Mesendoderm (in vitro differentiated cells): ENCODE measurements at regions not wholly inside any gene's neighbourhood (a gene's known extent, or its start where the extent isn't known, plus 50 kb on each side); places are given as distances from the start of the nearest gene placed in this dataset.
A peak's percentile ranks its signal among the peaks of the same experiment; 100 is the strongest.

ENCODE experiments used
- DNase-seq: peaks from one replicate; pipeline ENCODE4 v3.0.0; 2013
- H2AK5ac ChIP-seq: 2 replicates; pipeline ENCODE4 v1.6.1; 2013; ENCODE audit warnings: low read length, inconsistent platforms
- H2BK120ac ChIP-seq: 2 replicates; pipeline ENCODE4 v1.6.1; 2013; ENCODE audit warnings: low read depth, mild to moderate bottlenecking, low read length, moderate library complexity, mixed read lengths
- H2BK15ac ChIP-seq: replicated peaks from 2 replicates; pipeline ENCODE4 v1.6.1; 2013; ENCODE audit warnings: low read depth, mild to moderate bottlenecking, moderate library complexity
- H2BK5ac ChIP-seq: 2 replicates; pipeline ENCODE4 v1.6.1; 2013; ENCODE audit warnings: low read length, inconsistent platforms
- H3K18ac ChIP-seq: 2 replicates; pipeline ENCODE4 v1.6.1; 2013; ENCODE audit warnings: mild to moderate bottlenecking, low read length, mixed read lengths
- H3K23ac ChIP-seq: one replicate; pipeline ENCODE4 v1.6.1; 2013; ENCODE audit warnings: low read length
- H3K27ac ChIP-seq: 2 replicates; pipeline ENCODE4 v1.5.1; 2013; ENCODE audit warnings: low read depth, mild to moderate bottlenecking, inconsistent platforms, low read length, moderate library complexity
- H3K27me3 ChIP-seq: 2 replicates; pipeline ENCODE4 v1.6.1; 2013; ENCODE audit warnings: low read length, control low read depth, mild to moderate bottlenecking, inconsistent platforms; ENCODE audit not compliant: insufficient read depth, poor library complexity
- H3K36me3 ChIP-seq: 2 replicates; pipeline ENCODE4 v1.6.1; 2013; ENCODE audit warnings: low read length, inconsistent platforms; ENCODE audit not compliant: control insufficient read depth, insufficient read depth
- H3K4ac ChIP-seq: one replicate; pipeline ENCODE4 v1.6.1; 2013; ENCODE audit warnings: low read depth, mild to moderate bottlenecking, low read length, moderate library complexity
- H3K4me1 ChIP-seq: 2 replicates; pipeline ENCODE4 v1.6.1; 2013; ENCODE audit warnings: low read depth, low read length, inconsistent platforms; ENCODE audit not compliant: control insufficient read depth
- H3K4me2 ChIP-seq: 2 replicates; pipeline ENCODE4 v1.6.1; 2013; ENCODE audit warnings: low read length
- H3K4me3 ChIP-seq: 2 replicates; pipeline ENCODE4 v1.5.1; 2013; ENCODE audit warnings: mild to moderate bottlenecking, low read length
- H3K56ac ChIP-seq: one replicate; pipeline ENCODE4 v1.6.1; 2013; ENCODE audit warnings: low read length
- H3K79me1 ChIP-seq: 2 replicates; pipeline ENCODE4 v1.6.1; 2013; ENCODE audit warnings: low read length, inconsistent platforms
- H3K79me2 ChIP-seq: 2 replicates; pipeline ENCODE4 v1.6.1; 2013; ENCODE audit warnings: mild to moderate bottlenecking, low read length; ENCODE audit not compliant: control insufficient read depth, insufficient read depth
- H3K9ac ChIP-seq: 2 replicates; pipeline ENCODE4 v1.6.1; 2013; ENCODE audit warnings: low read length, inconsistent platforms
- H4K5ac ChIP-seq: one replicate; pipeline ENCODE4 v1.6.1; 2013; ENCODE audit warnings: low read length
- H4K8ac ChIP-seq: one replicate; pipeline ENCODE4 v1.6.1; 2013; ENCODE audit warnings: low read depth, mild to moderate bottlenecking, control low read depth, low read length, moderate library complexity
- WGBS: extraction: QIAGEN DNeasy Blood & Tissue Kit; methylation state at CpG from one replicate; pipeline ENCODE4 v1.1.7; 2013; ENCODE audit warnings: low lambda C conversion rate, missing lambda C conversion rate; ENCODE audit not compliant: insufficient coverage; ENCODE audit errors: extremely low coverage; 5-methylcytosine and 5-hydroxymethylcytosine counted together

DNA sequence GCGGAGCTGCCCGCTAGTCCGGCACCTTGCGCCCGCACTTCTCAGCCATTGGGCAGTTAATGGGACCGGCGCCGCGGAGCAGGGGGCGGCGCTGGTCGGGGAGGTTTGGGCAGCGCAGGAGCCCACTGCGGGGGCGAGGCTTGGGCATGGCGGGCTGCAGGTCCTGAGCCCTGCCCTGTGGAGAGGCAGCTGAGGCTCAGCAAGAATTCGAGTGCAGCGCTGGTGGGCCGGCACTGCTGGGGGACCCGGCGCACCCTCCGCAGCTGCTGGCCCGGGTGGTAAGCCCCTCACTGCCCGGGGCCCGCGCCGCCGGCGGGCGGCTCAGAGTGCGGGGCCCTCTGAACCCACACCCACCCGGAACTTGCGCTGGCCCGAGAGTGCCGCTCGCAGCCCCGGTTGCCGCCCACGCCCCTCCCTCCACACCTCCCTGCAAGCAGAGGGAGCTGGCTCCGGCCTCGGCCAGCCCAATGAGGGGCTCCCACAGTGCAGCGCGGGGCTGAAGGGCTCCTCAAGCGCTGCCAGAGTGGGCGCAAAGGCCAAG, 835.0 kb downstream of the TBL1XR1 start:
- no peak overlapping the region for H3K4me3 ChIP-seq
- no CpG with 5 or more reads among the region's 45 CpGs for WGBS

DNA sequence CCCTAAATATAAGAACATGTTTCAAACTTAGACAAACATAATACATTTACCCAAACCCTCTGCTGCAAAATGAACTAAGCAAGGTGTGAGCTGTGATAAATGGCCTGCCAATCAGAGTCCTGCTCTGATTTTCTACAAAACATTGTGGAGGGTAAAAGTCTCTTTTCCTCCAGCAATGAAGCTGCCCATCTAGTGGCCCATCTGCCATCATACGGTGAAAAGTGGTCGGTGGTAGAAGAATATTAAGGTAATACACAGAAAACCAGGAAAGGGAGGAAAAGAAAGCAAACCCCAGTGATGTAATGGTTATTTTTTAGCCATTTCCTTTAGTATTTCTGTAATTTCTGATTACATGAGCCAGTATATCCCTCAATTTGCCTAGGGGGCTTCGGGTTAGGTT, 838.1 kb downstream of the TBL1XR1 start:
- Histone ChIP-seq H3K18ac (no peak overlapping the region), H3K27ac (no peak overlapping the region), H3K56ac (no peak overlapping the region), H4K5ac (no peak overlapping the region), H3K4me2 (no peak overlapping the region), H3K79me2 (no peaks in the 10 kb centered on the region), H3K9ac (no peak overlapping the region), H2BK15ac (no peak overlapping the region), H3K79me1 (no peaks in the 10 kb centered on the region), H2BK120ac (no peak overlapping the region), H3K4ac (no peak overlapping the region), H4K8ac (no peak overlapping the region), H3K4me3 (no peak overlapping the region), H3K36me3 (no peaks in the 10 kb centered on the region), H3K27me3 (no peaks in the 10 kb centered on the region), H3K4me1 (no peaks in the 10 kb centered on the region), H2BK5ac (no peak overlapping the region), H3K23ac (no peak overlapping the region), H2AK5ac (no peak overlapping the region)
- no CpG with 5 or more reads among the region's 3 CpGs for WGBS
- peak; percentile 19 for DNase-seq

More for the DNA sequence above, 835.0 kb downstream of the TBL1XR1 start:
- Histone ChIP-seq H3K56ac (no peak overlapping the region), H3K4ac (no peak overlapping the region), H2BK120ac (no peak overlapping the region), H3K18ac (no peak overlapping the region), H4K8ac (no peak overlapping the region), H4K5ac (no peak overlapping the region), H2AK5ac (no peak overlapping the region), H3K4me1 (no peaks in the 10 kb centered on the region), H3K9ac (no peak overlapping the region), H3K27me3 (no peaks in the 10 kb centered on the region), H2BK15ac (no peak overlapping the region), H3K79me2 (no peaks in the 10 kb centered on the region), H2BK5ac (no peak overlapping the region), H3K23ac (no peak overlapping the region), H3K27ac (no peak overlapping the region), H3K4me2 (no peak overlapping the region), H3K79me1 (no peaks in the 10 kb centered on the region), H3K36me3 (no peaks in the 10 kb centered on the region)
- DNase-seq: no peak

DNA sequence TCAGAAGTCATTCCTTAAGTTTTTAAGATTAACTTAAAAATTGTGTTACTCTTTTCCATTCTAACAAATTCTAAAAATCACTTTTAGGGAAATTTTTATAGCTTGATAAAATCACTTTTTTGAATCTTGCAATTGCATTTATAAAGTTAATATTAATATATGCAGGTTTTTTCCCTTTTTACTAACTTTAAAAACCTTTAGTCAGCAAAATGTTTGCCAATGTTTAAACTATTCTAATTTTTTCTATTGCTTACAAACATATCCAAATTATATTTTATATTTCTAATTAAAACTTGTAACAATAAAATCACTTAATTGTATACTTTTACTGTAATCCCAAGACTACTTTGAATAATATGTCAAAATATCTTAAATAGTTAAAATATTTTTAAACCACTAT, 839.4 kb downstream of the TBL1XR1 start:
- Histone ChIP-seq H3K36me3 (no peaks in the 10 kb centered on the region), H3K79me1 (no peaks in the 10 kb centered on the region), H3K56ac (no peak overlapping the region), H3K18ac (no peak overlapping the region), H3K27me3 (no peaks in the 10 kb centered on the region), H4K5ac (no peak overlapping the region), H2BK5ac (no peak overlapping the region), H4K8ac (no peak overlapping the region), H3K79me2 (no peaks in the 10 kb centered on the region), H3K27ac (no peak overlapping the region), H3K4me2 (no peak overlapping the region), H3K4me1 (no peaks in the 10 kb centered on the region), H2BK15ac (no peak overlapping the region), H2BK120ac (no peak overlapping the region), H3K9ac (no peak overlapping the region), H3K4ac (no peak overlapping the region), H3K23ac (no peak overlapping the region), H3K4me3 (no peak overlapping the region), H2AK5ac (no peak overlapping the region)
- no peak for DNase-seq

DNA sequence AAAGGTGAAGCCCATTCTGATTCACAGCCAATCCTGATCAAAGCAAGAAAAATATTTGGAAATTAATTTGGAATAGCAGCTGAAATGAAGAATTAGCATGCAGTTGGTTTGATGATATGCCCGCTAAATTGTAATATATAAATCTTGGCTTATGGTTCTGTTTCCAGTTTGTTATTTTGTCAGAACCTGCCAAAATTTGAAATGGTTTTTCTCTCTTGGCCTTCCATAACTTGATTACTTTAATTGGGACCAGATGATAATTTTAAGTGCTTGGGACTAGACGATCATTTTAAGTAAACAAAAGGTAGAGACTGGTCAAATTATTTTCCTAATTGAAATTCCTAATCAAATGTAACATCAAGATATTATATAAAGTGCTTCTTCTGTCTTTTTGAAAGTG, 842.4 kb downstream of the TBL1XR1 start:
- Histone ChIP-seq H3K23ac (no peak overlapping the region), H2BK15ac (no peak overlapping the region), H3K4me2 (no peak overlapping the region), H3K27ac (no peak overlapping the region), H4K8ac (no peak overlapping the region), H3K4ac (no peak overlapping the region), H2BK5ac (no peak overlapping the region), H2BK120ac (no peak overlapping the region), H3K79me1 (no peaks in the 10 kb centered on the region), H4K5ac (no peak overlapping the region), H3K27me3 (no peaks in the 10 kb centered on the region), H3K36me3 (no peaks in the 10 kb centered on the region), H3K4me3 (no peak overlapping the region), H3K18ac (no peak overlapping the region), H3K79me2 (no peaks in the 10 kb centered on the region), H3K9ac (no peak overlapping the region), H3K4me1 (no peaks in the 10 kb centered on the region), H3K56ac (no peak overlapping the region), H2AK5ac (no peak overlapping the region)
- no peak for DNase-seq
- WGBS: no CpG with 5 or more reads among the region's 2 CpGs

DNA sequence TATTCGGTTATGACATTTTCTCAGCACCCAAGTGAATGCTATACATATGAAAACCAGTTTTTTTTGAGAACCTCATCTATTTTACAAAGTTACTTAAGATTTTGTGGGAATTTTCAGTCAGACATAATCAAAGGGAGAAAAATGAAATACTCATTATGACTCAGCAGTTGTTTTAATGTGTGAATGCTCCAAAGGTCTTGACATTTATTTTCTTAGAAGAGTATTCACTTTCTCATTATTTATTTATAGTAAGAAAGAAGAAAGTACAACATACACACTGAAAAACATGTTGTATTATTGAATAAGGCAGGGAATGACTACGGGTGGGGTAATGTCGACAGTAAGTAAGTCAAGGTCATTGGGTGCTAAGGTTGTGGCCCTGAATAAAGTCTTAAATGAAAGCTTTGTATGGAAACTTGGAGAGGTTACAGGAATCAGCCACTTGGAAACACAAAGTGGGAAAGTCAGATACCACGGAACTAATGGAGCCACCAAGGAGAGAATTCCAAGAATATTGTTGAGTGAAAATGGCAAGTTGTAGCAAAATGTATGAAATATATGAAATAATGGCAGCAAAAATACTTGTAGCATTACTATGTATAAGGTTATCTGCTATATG, 844.5 kb downstream of the TBL1XR1 start:
- H4K8ac ChIP-seq: no peak overlapping the region
- no peak for DNase-seq
- no peak overlapping the region for H3K4me2 ChIP-seq
- no peaks in the 10 kb centered on the region for H3K79me1 ChIP-seq
- H3K4ac ChIP-seq: no peak overlapping the region
- no peak overlapping the region for H2BK120ac ChIP-seq
- H3K4me1 ChIP-seq: no peaks in the 10 kb centered on the region
- H2BK15ac ChIP-seq: no peak overlapping the region
- H2AK5ac ChIP-seq: no peak overlapping the region
- no peak overlapping the region for H3K23ac ChIP-seq
- no peak overlapping the region for H3K9ac ChIP-seq
- no peak overlapping the region for H3K56ac ChIP-seq
- H3K18ac ChIP-seq: no peak overlapping the region
- H3K27ac ChIP-seq: no peak overlapping the region
- no peaks in the 10 kb centered on the region for H3K36me3 ChIP-seq
- H3K79me2 ChIP-seq: no peaks in the 10 kb centered on the region
- H2BK5ac ChIP-seq: no peak overlapping the region
- no peak overlapping the region for H3K4me3 ChIP-seq
- H3K27me3 ChIP-seq: no peaks in the 10 kb centered on the region
- WGBS: no CpG with 5 or more reads among the region's 4 CpGs
- no peak overlapping the region for H4K5ac ChIP-seq

DNA sequence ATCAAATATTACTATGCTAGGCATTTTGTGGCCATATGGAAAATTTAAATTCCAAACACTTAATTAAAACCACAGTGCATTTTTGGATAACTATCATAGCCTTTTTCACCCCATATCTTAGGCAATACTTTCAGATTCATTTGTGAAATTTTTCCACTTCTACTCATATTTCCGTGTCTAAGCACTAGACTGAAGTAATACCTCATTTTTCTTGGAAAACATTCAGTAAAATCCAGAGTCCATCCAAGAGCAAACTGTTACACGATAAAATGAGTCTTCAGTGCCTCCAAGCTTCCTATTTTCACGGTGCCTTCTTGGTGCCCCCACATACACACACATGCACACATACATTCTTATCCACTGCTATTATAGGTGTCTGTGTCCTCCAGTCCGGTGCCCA, 845.9 kb downstream of the TBL1XR1 start:
- Histone ChIP-seq H4K8ac (no peak overlapping the region), H3K18ac (no peak overlapping the region), H3K4me1 (no peaks in the 10 kb centered on the region), H3K9ac (no peak overlapping the region), H2AK5ac (no peak overlapping the region), H2BK5ac (no peak overlapping the region), H3K79me2 (no peaks in the 10 kb centered on the region), H3K56ac (no peak overlapping the region), H3K36me3 (no peaks in the 10 kb centered on the region), H3K4ac (no peak overlapping the region), H2BK15ac (no peak overlapping the region), H4K5ac (no peak overlapping the region), H3K27me3 (no peaks in the 10 kb centered on the region), H3K27ac (no peak overlapping the region), H3K4me2 (no peak overlapping the region), H3K4me3 (no peak overlapping the region), H3K79me1 (no peaks in the 10 kb centered on the region), H3K23ac (no peak overlapping the region), H2BK120ac (no peak overlapping the region)
- no peak for DNase-seq
- no CpG with 5 or more reads among the region's 4 CpGs for WGBS
